ENCODE measurements at regions not wholly inside any gene's neighbourhood (a gene's known extent, or its start where the extent isn't known, plus 50 kb on each side); places are given as distances from the start of the nearest gene placed in this dataset.

DNA sequence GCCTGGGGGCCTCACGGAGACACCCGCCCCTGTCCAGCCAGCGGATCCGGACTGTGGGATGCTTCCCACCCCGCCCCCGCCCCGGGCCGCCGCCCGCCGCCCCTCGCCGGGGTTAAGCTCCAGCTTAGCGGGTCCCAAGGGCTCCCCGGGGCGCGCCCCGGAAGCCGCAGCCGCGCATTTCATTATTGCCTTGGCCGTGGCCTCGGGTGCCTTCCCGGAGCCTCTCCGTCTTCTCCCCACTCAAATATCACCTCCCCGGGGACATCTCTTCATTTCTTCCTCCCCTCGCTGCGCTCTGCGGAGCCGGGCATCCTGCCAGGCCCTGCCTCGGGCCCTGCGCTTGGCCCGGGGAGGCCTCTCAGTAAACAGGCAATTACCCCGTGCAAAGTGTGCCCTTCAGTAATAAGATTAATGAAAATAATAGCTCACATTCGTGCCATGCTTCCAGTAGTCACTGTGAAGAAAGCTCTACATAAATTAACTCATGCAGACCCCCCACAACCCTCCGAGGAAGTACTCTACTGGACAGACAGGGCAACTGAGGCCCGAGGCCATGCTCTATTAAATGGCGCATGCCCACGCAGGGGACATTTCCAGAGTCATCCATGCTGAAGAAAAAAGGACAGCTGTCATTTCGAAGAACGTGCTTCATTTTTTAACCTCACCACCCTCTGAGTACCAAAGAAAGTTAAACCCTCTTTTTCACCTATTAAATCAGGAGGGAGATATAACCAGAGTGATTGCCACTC is 49.9 kb upstream of the LAPTM5 start:
- TF ChIP-seq, protein P1, sequence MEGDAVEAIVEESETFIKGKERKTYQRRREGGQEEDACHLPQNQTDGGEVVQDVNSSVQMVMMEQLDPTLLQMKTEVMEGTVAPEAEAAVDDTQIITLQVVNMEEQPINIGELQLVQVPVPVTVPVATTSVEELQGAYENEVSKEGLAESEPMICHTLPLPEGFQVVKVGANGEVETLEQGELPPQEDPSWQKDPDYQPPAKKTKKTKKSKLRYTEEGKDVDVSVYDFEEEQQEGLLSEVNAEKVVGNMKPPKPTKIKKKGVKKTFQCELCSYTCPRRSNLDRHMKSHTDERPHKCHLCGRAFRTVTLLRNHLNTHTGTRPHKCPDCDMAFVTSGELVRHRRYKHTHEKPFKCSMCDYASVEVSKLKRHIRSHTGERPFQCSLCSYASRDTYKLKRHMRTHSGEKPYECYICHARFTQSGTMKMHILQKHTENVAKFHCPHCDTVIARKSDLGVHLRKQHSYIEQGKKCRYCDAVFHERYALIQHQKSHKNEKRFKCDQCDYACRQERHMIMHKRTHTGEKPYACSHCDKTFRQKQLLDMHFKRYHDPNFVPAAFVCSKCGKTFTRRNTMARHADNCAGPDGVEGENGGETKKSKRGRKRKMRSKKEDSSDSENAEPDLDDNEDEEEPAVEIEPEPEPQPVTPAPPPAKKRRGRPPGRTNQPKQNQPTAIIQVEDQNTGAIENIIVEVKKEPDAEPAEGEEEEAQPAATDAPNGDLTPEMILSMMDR (IDR thresholded peaks at IDR 0.05) = no peak
- no peak for TF ChIP-seq POLR2A (IDR thresholded peaks at IDR 0.05)

All from adrenal gland (tissue), 5 donors.